K562 (cell line): ENCODE measurements at regions not wholly inside any gene's neighbourhood (a gene's known extent, or its start where the extent isn't known, plus 50 kb on each side); places are given as distances from the start of the nearest gene placed in this dataset.

Source experiments
- ATAC-seq: fragments of 200-7000 bp; cut with Tn5 transposase; 3 replicates; pipeline ENCODE4 v1.9.1; 2020; ENCODE audit warnings: moderate library complexity
- BruUV-seq: library from RNA; stranded (reverse); fragments of 400-500 nt; replicated peaks from 2 replicates; lab custom pipeline; 2021; lab: Mats Ljungman, UMichigan
- CTCF ChIA-PET: fragments of 300-600 bp; formaldehyde crosslinking; extraction: SDS; loops from one replicate; lab custom pipeline; 2021; ENCODE audit warnings: low intra/inter-chr PET ratio; lab: Yijun Ruan, JAX
- POLR2A ChIA-PET: fragments of 300-600, 350-650 bp; sonication (Branson Sonifier 250); formaldehyde crosslinking; extraction: SDS; loops from one replicate; lab custom pipeline; 2021; ENCODE audit warnings: antibody characterized with exemption, inconsistent platforms; lab: Yijun Ruan, JAX
- DNase-seq, 4 experiments: peaks; one replicate each; pipeline versions ENCODE4 v3.0.0 to v3.0.0-alpha.2; 2011 to 2018; ENCODE audit warnings: low spot score in 3 of 4, mixed read lengths in 3 of 4; ENCODE audit errors: extremely low read depth in 1 of 4
- FAIRE-seq: peaks from 2 replicates; lab custom pipeline; 2011; peaks lifted over from hg19 to GRCh38; lab: Jason Lieb, UNC
- H2AFZ ChIP-seq: 2 replicates; pipeline ENCODE4 v1.6.0; 2011; ENCODE audit warnings: low read depth, low read length, control low read depth, inconsistent platforms
- H3K27ac ChIP-seq: fragments of 200-600 bp; 3 replicates; pipeline ENCODE4 v1.8.0; 2011; ENCODE audit warnings: low read depth, mild to moderate bottlenecking, control low read depth, inconsistent platforms, low read length, moderate library complexity, mixed read lengths; ENCODE audit errors: extremely low read depth
- H3K27me3 ChIP-seq, 2 experiments: fragments of 300-600 bp in 1 of 2; 2 replicates in 1 of 2; 3 replicates in 1 of 2; pipeline versions ENCODE4 v1.6.0 to v1.8.0; 2011; ENCODE audit warnings: inconsistent platforms in 2 of 2, low read length in 2 of 2, mild to moderate bottlenecking in 1 of 2, mixed read lengths in 1 of 2, moderate library complexity in 1 of 2; ENCODE audit not compliant: control insufficient read depth in 2 of 2, insufficient read depth in 2 of 2
- H3K36me3 ChIP-seq: fragments of 300-600 bp; 3 replicates; pipeline ENCODE4 v1.8.0; 2011; ENCODE audit warnings: mild to moderate bottlenecking, low read length, inconsistent platforms; ENCODE audit not compliant: control insufficient read depth, insufficient read depth
- H3K4me1 ChIP-seq, 2 experiments: fragments of 200-600 bp in 1 of 2; replicated peaks in 1 of 2; 2 replicates in 1 of 2; 3 replicates in 1 of 2; pipeline versions ENCODE4 v1.5.1 to v1.8.0; 2011; ENCODE audit warnings: inconsistent platforms in 2 of 2, low read length in 2 of 2, mild to moderate bottlenecking in 1 of 2, mixed read lengths in 1 of 2, moderate library complexity in 1 of 2; ENCODE audit not compliant: control insufficient read depth in 2 of 2, insufficient read depth in 2 of 2
- H3K4me2 ChIP-seq: 2 replicates; pipeline ENCODE4 v1.6.1; 2011; ENCODE audit warnings: low read length, control low read depth, inconsistent platforms, mixed read lengths; ENCODE audit not compliant: insufficient read depth
- H3K4me3 ChIP-seq: fragments of 200-600 bp; sonication (generic), shearing (Covaris generic); 2 replicates; pipeline ENCODE4 v1.5.1; 2016; ENCODE audit warnings: control low read depth, inconsistent platforms
- H3K79me2 ChIP-seq: fragments of 200-600 bp; 3 replicates; pipeline ENCODE4 v1.8.0; 2011; ENCODE audit warnings: low read length, inconsistent platforms; ENCODE audit not compliant: control insufficient read depth, insufficient read depth
- H3K9ac ChIP-seq, 2 experiments: 2 replicates each; pipeline versions ENCODE4 v1.6.0 to v1.6.1; 2011; ENCODE audit warnings: low read depth in 2 of 2, low read length in 2 of 2, control low read depth in 1 of 2, inconsistent platforms in 1 of 2, mild to moderate bottlenecking in 1 of 2, mixed read lengths in 1 of 2; ENCODE audit not compliant: insufficient read depth in 1 of 2
- H3K9me1 ChIP-seq: one replicate; pipeline ENCODE4 v1.6.0; 2011; ENCODE audit warnings: inconsistent platforms, mild to moderate bottlenecking, low read length, moderate library complexity; ENCODE audit not compliant: control insufficient read depth, insufficient read depth
- H3K9me3 ChIP-seq: replicated peaks from 2 replicates; pipeline ENCODE4 v1.5.1; 2011; ENCODE audit warnings: low read depth, low read length, inconsistent platforms; ENCODE audit not compliant: control insufficient read depth, insufficient read depth
- H4K20me1 ChIP-seq: replicated peaks from 2 replicates; pipeline ENCODE4 v1.6.1; 2011; ENCODE audit warnings: low read length, inconsistent platforms, mixed read lengths; ENCODE audit not compliant: control insufficient read depth, insufficient read depth
- FOXA1 ChIP-seq: fragments of 450-650 bp; IDR thresholded peaks from 2 replicates; pipeline ENCODE4 v1.6.1; 2016; ENCODE audit warnings: mild to moderate bottlenecking, borderline replicate concordance
- PCBP1 ChIP-seq: fragments of 200-400 bp; formaldehyde crosslinking; IDR thresholded peaks from 2 replicates; pipeline ENCODE4 v1.6.1; 2018; ENCODE audit warnings: mild to moderate bottlenecking, low read depth, low read length; ENCODE audit not compliant: poor library complexity, severe bottlenecking
- RCOR1 ChIP-seq, 2 experiments: IDR thresholded peaks; 2 replicates each; pipeline ENCODE4 v1.6.1; 2012; ENCODE audit warnings: low read depth in 2 of 2, low read length in 2 of 2, borderline replicate concordance in 1 of 2, improper control_type of control experiment in 1 of 2
- SIX5 ChIP-seq, 2 experiments: IDR thresholded peaks; 2 replicates each; pipeline ENCODE4 v1.6.1; 2011; ENCODE audit warnings: low read length in 2 of 2, borderline replicate concordance in 1 of 2, low read depth in 1 of 2, mild to moderate bottlenecking in 1 of 2, moderate library complexity in 1 of 2; ENCODE audit not compliant: insufficient read depth in 1 of 2
- WGBS: fragments of 100-300 bp; shearing (Covaris generic); methylation state at CpG from one replicate; pipeline ENCODE4 v1.1.6; 2016; ENCODE audit warnings: low coverage, mixed read lengths; ENCODE audit not compliant: insufficient coverage; ENCODE audit errors: missing lambda C conversion rate; 5-methylcytosine and 5-hydroxymethylcytosine counted together
- in situ Hi-C: fragments of 300-500 bp; cut with MboI; formaldehyde crosslinking; loops from 4 replicates; pipeline ENCODE4 v1.15.0; 2018; ENCODE audit warnings: inconsistent platforms, mixed read lengths
- intact Hi-C: fragments of 100-400 bp; cut with micrococcal nuclease; formaldehyde crosslinking; loops from 2 replicates; pipeline ENCODE4 v1.14.2; 2022
- TF ChIP-seq, protein P1 (sequence below): fragments of 250-450 bp; sonication (Bioruptor Pico); IDR thresholded peaks from 2 replicates; pipeline ENCODE4 v1.5.0; 2021; ENCODE audit warnings: mild to moderate bottlenecking, moderate library complexity
- TF ChIP-seq, protein P2 (sequence below): fragments of 450-650 bp; IDR thresholded peaks from 2 replicates; pipeline ENCODE4 v1.6.1; 2017; ENCODE audit warnings: mild to moderate bottlenecking, moderate library complexity

DNA sequence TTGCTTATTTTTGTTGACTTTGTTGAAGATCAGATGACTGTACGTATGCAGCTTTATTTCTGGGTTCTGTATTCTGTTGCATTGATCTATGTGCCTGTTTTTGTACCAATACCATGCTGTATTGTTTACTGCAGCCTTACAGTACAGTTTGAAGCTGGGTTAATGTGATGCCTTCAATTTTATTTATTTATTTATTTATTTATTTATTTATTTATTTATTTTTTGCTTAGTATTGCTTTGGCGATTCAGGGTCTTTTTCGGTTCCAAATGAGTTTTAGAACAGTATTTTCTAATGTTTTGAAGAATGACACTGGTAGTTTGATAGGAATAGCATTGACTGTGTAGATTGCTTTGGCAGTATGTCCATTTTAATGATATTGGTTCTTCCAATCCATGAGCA is 210.3 kb downstream of the EPM2A start:
- Histone ChIP-seq H3K27me3 (no peaks in the 10 kb centered on the region), H3K9me3 (no peaks in the 10 kb centered on the region), H3K4me3 (no peak overlapping the region), H3K27ac (no peak overlapping the region), H3K9ac (no peak overlapping the region), H3K79me2 (no peaks in the 10 kb centered on the region), H3K9me1 (no peaks in the 10 kb centered on the region), H3K36me3 (no peaks in the 10 kb centered on the region), H3K4me2 (no peak overlapping the region), H4K20me1 (no peaks in the 10 kb centered on the region), H3K4me1 (no peaks in the 10 kb centered on the region), H2AFZ (no peak overlapping the region)
- no TSS peak for BruUV-seq
- DNase-seq (no peak), ATAC-seq (no peak), FAIRE-seq (no peak)
- POLR2A ChIA-PET, result no interaction called here
- WGBS, result 3% methylated on average over 3 of the region's 3 CpGs
- CTCF ChIA-PET, result no interaction called here
- TF ChIP-seq, protein P1, sequence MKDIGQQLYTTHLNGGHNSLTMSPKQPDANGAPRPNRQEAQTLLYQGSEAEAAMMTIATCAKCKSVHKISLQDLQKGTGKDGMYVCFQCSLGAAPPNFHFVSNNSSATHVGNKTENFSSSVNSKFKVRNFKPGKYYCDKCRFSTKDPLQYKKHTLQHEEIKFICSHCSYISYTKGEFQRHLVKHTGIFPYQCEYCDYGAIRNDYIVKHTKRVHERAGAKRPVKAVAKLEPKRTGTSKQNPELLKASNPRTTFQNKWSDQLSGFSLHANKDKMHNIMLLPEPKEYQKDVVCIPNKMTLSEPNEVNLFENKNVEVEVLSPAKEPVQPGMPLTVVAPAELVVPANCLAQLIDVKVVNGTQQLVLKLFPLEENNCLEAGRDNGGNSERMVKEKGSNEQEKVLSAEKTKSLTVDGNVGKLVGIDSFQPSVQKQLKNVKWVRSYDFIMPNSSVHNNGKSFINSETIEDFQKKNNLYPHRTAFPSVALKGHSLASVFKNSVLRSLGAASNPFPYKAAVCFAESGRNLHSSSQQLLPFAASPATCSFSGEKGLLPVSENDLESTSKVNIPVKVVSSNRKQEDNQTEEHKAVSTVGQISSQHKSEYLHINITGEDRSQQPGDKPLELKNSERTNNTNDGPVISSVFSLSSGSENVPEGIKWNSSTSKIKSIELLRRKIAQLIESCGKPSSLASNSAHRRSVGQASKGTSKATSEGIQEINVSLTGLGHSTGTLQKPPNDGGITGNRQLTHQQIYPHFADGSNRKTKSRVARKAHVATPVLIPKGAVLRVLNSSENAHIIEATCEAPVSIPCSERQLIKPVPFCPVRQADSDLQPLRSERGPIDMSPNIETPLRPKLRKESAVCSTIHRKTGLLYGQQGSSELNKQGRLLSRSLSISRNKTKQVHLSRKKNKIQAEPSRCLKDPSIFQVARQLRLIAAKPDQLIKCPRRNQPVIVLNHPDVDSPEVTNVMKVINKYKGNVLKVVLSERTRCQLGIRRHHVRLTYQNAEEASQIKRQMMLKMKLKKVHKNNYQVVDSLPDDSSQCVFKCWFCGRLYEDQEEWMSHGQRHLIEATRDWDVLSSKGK, result no peak
- TF ChIP-seq FOXA1, result no peak
- TF ChIP-seq PCBP1, result no peak
- TF ChIP-seq, protein P2, sequence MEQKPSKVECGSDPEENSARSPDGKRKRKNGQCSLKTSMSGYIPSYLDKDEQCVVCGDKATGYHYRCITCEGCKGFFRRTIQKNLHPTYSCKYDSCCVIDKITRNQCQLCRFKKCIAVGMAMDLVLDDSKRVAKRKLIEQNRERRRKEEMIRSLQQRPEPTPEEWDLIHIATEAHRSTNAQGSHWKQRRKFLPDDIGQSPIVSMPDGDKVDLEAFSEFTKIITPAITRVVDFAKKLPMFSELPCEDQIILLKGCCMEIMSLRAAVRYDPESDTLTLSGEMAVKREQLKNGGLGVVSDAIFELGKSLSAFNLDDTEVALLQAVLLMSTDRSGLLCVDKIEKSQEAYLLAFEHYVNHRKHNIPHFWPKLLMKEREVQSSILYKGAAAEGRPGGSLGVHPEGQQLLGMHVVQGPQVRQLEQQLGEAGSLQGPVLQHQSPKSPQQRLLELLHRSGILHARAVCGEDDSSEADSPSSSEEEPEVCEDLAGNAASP, result no peak
- TF ChIP-seq RCOR1 (IDR thresholded peaks at IDR 0.05; ENCODE audit: borderline replicate concordance in 1 of 2, low read depth in 2 of 2, low read length in 2 of 2), result no peak
- no peak for TF ChIP-seq SIX5 (IDR thresholded peaks at IDR 0.05; ENCODE audit: borderline replicate concordance in 1 of 2, insufficient read depth in 1 of 2, low read depth in 1 of 2, low read length in 2 of 2)
- in situ Hi-C loops (no loop called here), intact Hi-C loops (no loop called here)
